Activated CD4-positive, alpha-beta T cell treated with anti-CD3 and anti-CD28 coated beads, Interleukin-10, Interleukin-2, amounts not matched to agents 100 ng/mL and 50 ng/mL, durations not matched to agents 16 hours and 8 hours (primary cell): ENCODE measurements at regions not wholly inside any gene's neighbourhood (a gene's known extent, or its start where the extent isn't known, plus 50 kb on each side); places are given as distances from the start of the nearest gene placed in this dataset.

ENCODE experiments used
- DNase-seq: peaks from one replicate; pipeline ENCODE4 v3.0.0-alpha.2; 2020

DNA sequence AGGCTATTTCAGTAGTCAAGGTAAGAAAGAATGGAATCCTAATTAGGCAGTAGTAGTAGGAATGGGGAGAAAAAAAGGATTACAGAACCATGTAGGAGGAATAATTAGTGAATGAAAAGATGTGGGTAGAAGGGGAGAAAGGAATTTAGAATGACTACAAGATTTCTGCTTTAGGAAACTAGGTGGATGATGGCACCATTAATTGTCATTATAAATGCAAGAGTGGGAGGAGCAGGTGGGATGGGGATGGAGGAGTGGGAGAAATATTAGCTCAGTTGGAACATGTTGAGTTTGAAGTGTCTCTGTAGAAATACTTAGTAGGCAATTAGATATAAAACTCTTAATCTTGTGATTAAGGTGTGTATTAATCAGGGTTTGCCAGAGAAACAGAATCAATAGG, 50.0 kb upstream of the C21orf91 start:
- DNase-seq, result no peak
